ENCODE measurements at regions not wholly inside any gene's neighbourhood (a gene's known extent, or its start where the extent isn't known, plus 50 kb on each side); places are given as distances from the start of the nearest gene placed in this dataset.

GRCh38 chr11:131064373-131064991 lies 148.2 kb upstream of the SNX19 start:
- Histone ChIP-seq H3F3A (ENCODE audit: insufficient read depth, low read length) (no peaks in the 10 kb centered on the region), H3K36me3 (ENCODE audit: insufficient read depth, low read length) (no peaks in the 10 kb centered on the region), H3K9ac (ENCODE audit: low read length) (no peak overlapping the region), H3K4me1 (ENCODE audit: insufficient read depth, low read length, severe bottlenecking) (no peaks in the 10 kb centered on the region), H4K20me1 (ENCODE audit: insufficient read depth, low read length) (no peaks in the 10 kb centered on the region), H3K27ac (ENCODE audit: low read depth, low read length, poor library complexity, severe bottlenecking) (no peak overlapping the region), H3K9me3 (ENCODE audit: low read length) (no peaks in the 10 kb centered on the region), H3K4me2 (ENCODE audit: low read length) (no peak overlapping the region), H3K9me2 (ENCODE audit: low read depth, low read length) (no peaks in the 10 kb centered on the region), H3K4me3 (ENCODE audit: low read depth, low read length, poor library complexity, severe bottlenecking) (no peak overlapping the region), H3K79me2 (ENCODE audit: insufficient read depth, low read length) (no peaks in the 10 kb centered on the region), H2AFZ (ENCODE audit: low read length) (no peak overlapping the region), H3K27me3 (ENCODE audit: insufficient read depth, low read length) (no peaks in the 10 kb centered on the region)
- TF ChIP-seq EZH2 (IDR thresholded peaks at IDR 0.05; ENCODE audit: borderline replicate concordance, low read length): no peak
- TF ChIP-seq CTCF (IDR thresholded peaks at IDR 0.05; ENCODE audit: low read length): peak; percentile 68

GRCh38 chr11:131065435-131066413 lies 149.4 kb upstream of the SNX19 start:
- Histone ChIP-seq H3K4me1 (ENCODE audit: insufficient read depth, low read length, severe bottlenecking) (no peaks in the 10 kb centered on the region), H3K4me2 (ENCODE audit: low read length) (no peak overlapping the region), H3K79me2 (ENCODE audit: insufficient read depth, low read length) (no peaks in the 10 kb centered on the region), H3K4me3 (ENCODE audit: low read depth, low read length, poor library complexity, severe bottlenecking) (no peak overlapping the region), H3K9ac (ENCODE audit: low read length) (no peak overlapping the region), H4K20me1 (ENCODE audit: insufficient read depth, low read length) (no peaks in the 10 kb centered on the region), H3F3A (ENCODE audit: insufficient read depth, low read length) (no peaks in the 10 kb centered on the region), H3K36me3 (ENCODE audit: insufficient read depth, low read length) (no peaks in the 10 kb centered on the region), H3K27ac (ENCODE audit: low read depth, low read length, poor library complexity, severe bottlenecking) (no peak overlapping the region), H3K27me3 (ENCODE audit: insufficient read depth, low read length) (no peaks in the 10 kb centered on the region), H3K9me3 (ENCODE audit: low read length) (no peaks in the 10 kb centered on the region), H2AFZ (ENCODE audit: low read length) (no peak overlapping the region), H3K9me2 (ENCODE audit: low read depth, low read length) (no peaks in the 10 kb centered on the region)
- TF ChIP-seq CTCF (IDR thresholded peaks at IDR 0.05; ENCODE audit: low read length) (no peak), EZH2 (IDR thresholded peaks at IDR 0.05; ENCODE audit: borderline replicate concordance, low read length) (no peak)

- Histone ChIP-seq H3K4me2 (ENCODE audit: low read length) (no peak overlapping the region), H3F3A (ENCODE audit: insufficient read depth, low read length) (no peaks in the 10 kb centered on the region), H3K79me2 (ENCODE audit: insufficient read depth, low read length) (no peaks in the 10 kb centered on the region), H3K9ac (ENCODE audit: low read length) (no peak overlapping the region), H3K9me2 (ENCODE audit: low read depth, low read length) (no peaks in the 10 kb centered on the region), H3K4me3 (ENCODE audit: low read depth, low read length, poor library complexity, severe bottlenecking) (no peak overlapping the region), H4K20me1 (ENCODE audit: insufficient read depth, low read length) (no peaks in the 10 kb centered on the region), H3K9me3 (ENCODE audit: low read length) (no peaks in the 10 kb centered on the region), H3K36me3 (ENCODE audit: insufficient read depth, low read length) (no peaks in the 10 kb centered on the region), H3K27ac (ENCODE audit: low read depth, low read length, poor library complexity, severe bottlenecking) (no peak overlapping the region), H3K4me1 (ENCODE audit: insufficient read depth, low read length, severe bottlenecking) (no peaks in the 10 kb centered on the region), H2AFZ (ENCODE audit: low read length) (no peak overlapping the region), H3K27me3 (ENCODE audit: insufficient read depth, low read length) (no peaks in the 10 kb centered on the region)
- TF ChIP-seq EZH2 (IDR thresholded peaks at IDR 0.05; ENCODE audit: borderline replicate concordance, low read length) (no peak), CTCF (IDR thresholded peaks at IDR 0.05; ENCODE audit: low read length) (no peak)
These were observed 150.3 kb upstream of the SNX19 start for GRCh38 chr11:131066551-131066950.

All from OCI-LY1 (cell line).